ENCODE measurements at regions not wholly inside any gene's neighbourhood (a gene's known extent, or its start where the extent isn't known, plus 50 kb on each side); places are given as distances from the start of the nearest gene placed in this dataset.

DNA sequence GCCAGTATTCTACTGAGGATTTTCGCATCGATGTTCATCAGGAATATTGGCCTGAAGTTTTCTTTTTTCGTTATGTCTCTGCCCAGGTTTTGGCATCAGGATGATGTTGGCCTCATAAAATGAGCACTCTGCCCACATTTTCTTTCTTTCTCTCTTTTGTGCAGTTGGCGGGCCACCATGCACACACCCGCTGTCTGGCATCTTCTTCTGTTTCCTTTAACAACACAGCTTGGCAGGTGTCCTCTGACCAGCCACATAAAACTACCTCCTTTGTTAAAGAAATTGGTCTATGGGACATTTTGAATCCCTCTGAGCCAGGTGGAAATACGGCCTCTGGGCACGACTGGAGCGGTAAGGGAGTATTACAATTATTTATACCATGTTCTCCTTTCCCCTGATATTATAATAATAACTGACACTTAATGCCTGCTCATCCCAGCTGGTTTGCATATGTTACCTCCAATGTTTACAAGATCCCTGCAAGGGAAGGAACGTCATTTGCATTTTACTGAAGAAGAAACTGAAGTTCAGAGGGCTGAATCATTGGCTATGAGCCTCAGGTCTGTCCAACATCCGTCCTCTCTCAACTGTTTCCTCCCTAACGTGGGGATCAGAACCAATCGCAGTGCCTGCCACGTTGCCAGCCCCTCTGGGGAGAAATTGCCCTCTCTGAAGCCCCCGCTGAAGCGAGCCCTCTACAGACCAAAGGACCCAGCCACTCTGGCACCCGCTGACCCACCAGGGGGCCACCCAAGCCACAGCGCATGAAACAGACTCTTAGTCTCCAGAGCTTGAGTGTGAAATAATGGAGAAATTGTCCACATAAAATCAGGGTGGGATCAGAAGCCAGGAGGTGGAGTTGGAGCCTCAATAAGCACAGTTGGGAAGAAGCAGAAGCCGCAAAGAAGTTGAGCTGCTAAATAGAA is 125.0 kb upstream of the FOXK1 start:
- no peak overlapping the region for H3K4me3 Mint-ChIP-seq (ENCODE audit: unreplicated experiment)
- no peaks in the 10 kb centered on the region for H3K4me1 Mint-ChIP-seq (ENCODE audit: unreplicated experiment)
- peaks cover 19% of the 10 kb centered on the region for H3K27me3 Mint-ChIP-seq (ENCODE audit: unreplicated experiment)
- peaks cover 41% of the 10 kb centered on the region for H3K9me3 Mint-ChIP-seq (ENCODE audit: unreplicated experiment)
- DNase-seq (ENCODE audit: extremely low spot score, unreplicated experiment) = no peak
- no peaks in the 10 kb centered on the region for H3K36me3 Mint-ChIP-seq (ENCODE audit: unreplicated experiment)
- H3K27ac Mint-ChIP-seq (ENCODE audit: unreplicated experiment) = no peak overlapping the region
- TF ChIP-seq, protein P1, sequence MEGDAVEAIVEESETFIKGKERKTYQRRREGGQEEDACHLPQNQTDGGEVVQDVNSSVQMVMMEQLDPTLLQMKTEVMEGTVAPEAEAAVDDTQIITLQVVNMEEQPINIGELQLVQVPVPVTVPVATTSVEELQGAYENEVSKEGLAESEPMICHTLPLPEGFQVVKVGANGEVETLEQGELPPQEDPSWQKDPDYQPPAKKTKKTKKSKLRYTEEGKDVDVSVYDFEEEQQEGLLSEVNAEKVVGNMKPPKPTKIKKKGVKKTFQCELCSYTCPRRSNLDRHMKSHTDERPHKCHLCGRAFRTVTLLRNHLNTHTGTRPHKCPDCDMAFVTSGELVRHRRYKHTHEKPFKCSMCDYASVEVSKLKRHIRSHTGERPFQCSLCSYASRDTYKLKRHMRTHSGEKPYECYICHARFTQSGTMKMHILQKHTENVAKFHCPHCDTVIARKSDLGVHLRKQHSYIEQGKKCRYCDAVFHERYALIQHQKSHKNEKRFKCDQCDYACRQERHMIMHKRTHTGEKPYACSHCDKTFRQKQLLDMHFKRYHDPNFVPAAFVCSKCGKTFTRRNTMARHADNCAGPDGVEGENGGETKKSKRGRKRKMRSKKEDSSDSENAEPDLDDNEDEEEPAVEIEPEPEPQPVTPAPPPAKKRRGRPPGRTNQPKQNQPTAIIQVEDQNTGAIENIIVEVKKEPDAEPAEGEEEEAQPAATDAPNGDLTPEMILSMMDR (IDR thresholded peaks at IDR 0.05) = no peak

GRCh38 chr7:4561795-4562194 is 120.3 kb upstream of the FOXK1 start:
- peaks cover 10% of the 10 kb centered on the region for H3K9me3 Mint-ChIP-seq (ENCODE audit: unreplicated experiment)
- DNase-seq (ENCODE audit: extremely low spot score, unreplicated experiment) = no peak
- TF ChIP-seq, protein P1 (IDR thresholded peaks at IDR 0.05) = no peak
- no peak overlapping the region for H3K4me3 Mint-ChIP-seq (ENCODE audit: unreplicated experiment)
- H3K27me3 Mint-ChIP-seq (ENCODE audit: unreplicated experiment) = peaks cover 22% of the 10 kb centered on the region
- H3K4me1 Mint-ChIP-seq (ENCODE audit: unreplicated experiment) = no peaks in the 10 kb centered on the region
- H3K27ac Mint-ChIP-seq (ENCODE audit: unreplicated experiment) = no peak overlapping the region
- no peaks in the 10 kb centered on the region for H3K36me3 Mint-ChIP-seq (ENCODE audit: unreplicated experiment)

- DNase-seq (ENCODE audit: extremely low spot score, unreplicated experiment) = no peak
- TF ChIP-seq, protein P1 (IDR thresholded peaks at IDR 0.05) = no peak
- Mint-ChIP-seq H3K27me3 (ENCODE audit: unreplicated experiment) (peaks cover 13% of the 10 kb centered on the region), H3K9me3 (ENCODE audit: unreplicated experiment) (peaks cover 7% of the 10 kb centered on the region), H3K36me3 (ENCODE audit: unreplicated experiment) (no peaks in the 10 kb centered on the region), H3K4me3 (ENCODE audit: unreplicated experiment) (no peak overlapping the region), H3K4me1 (ENCODE audit: unreplicated experiment) (no peaks in the 10 kb centered on the region), H3K27ac (ENCODE audit: unreplicated experiment) (no peak overlapping the region)
Measured at GRCh38 chr7:4566714-4567113, 115.4 kb upstream of the FOXK1 start.

GRCh38 chr7:4574851-4575250 is 107.2 kb upstream of the FOXK1 start:
- Mint-ChIP-seq H3K27me3 (ENCODE audit: unreplicated experiment) (no peaks in the 10 kb centered on the region), H3K4me3 (ENCODE audit: unreplicated experiment) (no peak overlapping the region), H3K27ac (ENCODE audit: unreplicated experiment) (no peak overlapping the region), H3K36me3 (ENCODE audit: unreplicated experiment) (peaks cover 2% of the 10 kb centered on the region), H3K9me3 (ENCODE audit: unreplicated experiment) (no peaks in the 10 kb centered on the region), H3K4me1 (ENCODE audit: unreplicated experiment) (no peaks in the 10 kb centered on the region)
- no peak for DNase-seq (ENCODE audit: extremely low spot score, unreplicated experiment)
- TF ChIP-seq, protein P1 (IDR thresholded peaks at IDR 0.05) = no peak

DNA sequence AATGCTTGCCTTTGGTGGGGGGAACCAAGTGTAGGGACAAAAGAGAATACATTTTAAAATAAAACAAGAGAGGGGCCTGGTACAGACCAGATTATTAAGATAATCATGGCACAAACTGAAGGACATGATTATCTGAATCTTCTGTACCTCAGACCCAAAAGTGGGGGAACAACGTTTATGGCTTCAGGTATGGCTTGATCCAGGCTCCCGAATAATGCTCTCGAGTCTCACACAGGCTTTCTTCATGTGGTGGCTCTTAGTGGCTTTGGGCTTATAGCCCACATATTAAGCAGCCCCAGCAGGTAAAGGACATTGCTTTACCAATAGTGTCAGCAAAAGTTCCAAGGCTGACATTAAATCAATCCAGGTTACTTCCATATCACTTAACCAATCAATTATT is 106.8 kb upstream of the FOXK1 start:
- Mint-ChIP-seq H3K4me3 (ENCODE audit: unreplicated experiment) (no peak overlapping the region), H3K36me3 (ENCODE audit: unreplicated experiment) (peaks cover 2% of the 10 kb centered on the region)

More for the DNA sequence above, 106.8 kb upstream of the FOXK1 start:
- no peaks in the 10 kb centered on the region for H3K4me1 Mint-ChIP-seq (ENCODE audit: unreplicated experiment)
- no peaks in the 10 kb centered on the region for H3K9me3 Mint-ChIP-seq (ENCODE audit: unreplicated experiment)
- TF ChIP-seq, protein P1 (IDR thresholded peaks at IDR 0.05) = no peak
- no peaks in the 10 kb centered on the region for H3K27me3 Mint-ChIP-seq (ENCODE audit: unreplicated experiment)
- DNase-seq (ENCODE audit: extremely low spot score, unreplicated experiment) = no peak
- H3K27ac Mint-ChIP-seq (ENCODE audit: unreplicated experiment) = no peak overlapping the region
